Heart right ventricle (tissue), 16 donors: ENCODE measurements at regions not wholly inside any gene's neighbourhood (a gene's known extent, or its start where the extent isn't known, plus 50 kb on each side); places are given as distances from the start of the nearest gene placed in this dataset.

ENCODE experiments used
- ATAC-seq, 8 donors: fragments of 200-7000 bp; cut with Tn5 transposase; one replicate each; pipeline ENCODE4 v1.9.1; 2020; ENCODE audit warnings: mild to moderate bottlenecking in 8 of 8, moderate library complexity in 8 of 8, moderate number of reproducible peaks in 1 of 8
- DNase-seq, 2 donors: peaks; one replicate each; pipeline ENCODE4 v3.0.0-alpha.2; 2020
- H3K27ac ChIP-seq, 10 donors: fragments of 200-600 bp; sonication (generic) in 2 of 10; one replicate each; pipeline versions ENCODE4 v1.5.0 to v1.8.0; 2020 to 2022; ENCODE audit warnings: mild to moderate bottlenecking in 3 of 10
- H3K27me3 ChIP-seq, 7 donors: fragments of 200-600 bp; one replicate each; pipeline ENCODE4 v1.8.0; 2021 to 2022; ENCODE audit warnings: mild to moderate bottlenecking in 2 of 7
- H3K36me3 ChIP-seq, 9 donors: fragments of 200-600 bp; sonication (generic) in 1 of 9; one replicate each; pipeline versions ENCODE4 v1.5.0 to v1.8.0; 2020 to 2022; ENCODE audit warnings: mild to moderate bottlenecking in 2 of 9
- H3K4me1 ChIP-seq, 9 donors: fragments of 200-600 bp; sonication (generic) in 1 of 9; one replicate each; pipeline versions ENCODE4 v1.5.0 to v1.8.0; 2020 to 2022; ENCODE audit warnings: mild to moderate bottlenecking in 4 of 9
- H3K4me3 ChIP-seq, 10 donors: fragments of 200-600 bp; sonication (generic) in 2 of 10; one replicate each; pipeline versions ENCODE4 v1.5.0 to v1.8.0; 2020 to 2022; ENCODE audit warnings: mild to moderate bottlenecking in 7 of 10, moderate library complexity in 2 of 10
- H3K9me3 ChIP-seq, 11 donors: fragments of 200-600 bp in 10 of 11; sonication (generic) in 2 of 11; one replicate each; pipeline versions ENCODE4 v1.5.0 to v1.8.0; 2013 to 2022; ENCODE audit warnings: mild to moderate bottlenecking in 2 of 11, control low read depth in 1 of 11, moderate library complexity in 1 of 11
- CTCF ChIP-seq, 9 donors: fragments of 200-600 bp; sonication (generic) in 2 of 9; IDR thresholded peaks; one replicate each; pipeline versions ENCODE4 v1.5.0 to v1.8.0; 2021 to 2022; ENCODE audit warnings: antibody characterized with exemption in 9 of 9, mild to moderate bottlenecking in 5 of 9, moderate library complexity in 1 of 9
- WGBS, 2 donors: extraction: QIAGEN DNeasy Blood & Tissue Kit; methylation state at CpG; one replicate each; pipeline ENCODE4 v1.1.7; 2013; ENCODE audit warnings: inconsistent platforms in 1 of 2; 5-methylcytosine and 5-hydroxymethylcytosine counted together
- intact Hi-C, 10 donors: fragments of 100-400 bp; cut with DNase I; formaldehyde crosslinking; loops; one replicate each; pipeline versions ENCODE4 v1.11.1 to v1.14.2; 2022
- donor health status: Arrhythmogenic right ventricular cardiomyopathy.
- donor health status: ischemic (EF 13 %, LVEDD 7.1; RV severe dilation, severe dysfunction).
- donor health status: healthy with polysubstance abuse.
- donor health status: DM: no; HTN: yes; CAD: no.
- donor health status: DM: no; HTN: no; CAD: no.
- donor health status: ischemic (EF 25% LVEDD 6.9; RV normal size, moderate dysfunction).
- donor health status: ischemic (EF 25% LVEDD 5.7; RV mildly dilated, moderate dysfunction).
- donor health status: healthy.
- donor health status: DM: yes; HTN: yes; CAD: no.
- donor health status: Ischemic cardiomyopathy.
- donor health status: ischemic (EF 35%, LVEDD 5.7; RV mildly dilated, moderate dysfunction).
- donor health status: nonischemic (EF 11% LVEDD 7.7; RV severe dilation, severe dysfunction).
- donor health status: DM: yes; HTN: yes; CAD: no.
- donor health status: PGD.
- donor health status: ischemic (EF 29% LVEDD 5.4; RV normal size, mild dysfunction).
- donor health status: nonischemic (EF 23%, LVEDD 6.1; RV moderate dilation, normal function).

DNA sequence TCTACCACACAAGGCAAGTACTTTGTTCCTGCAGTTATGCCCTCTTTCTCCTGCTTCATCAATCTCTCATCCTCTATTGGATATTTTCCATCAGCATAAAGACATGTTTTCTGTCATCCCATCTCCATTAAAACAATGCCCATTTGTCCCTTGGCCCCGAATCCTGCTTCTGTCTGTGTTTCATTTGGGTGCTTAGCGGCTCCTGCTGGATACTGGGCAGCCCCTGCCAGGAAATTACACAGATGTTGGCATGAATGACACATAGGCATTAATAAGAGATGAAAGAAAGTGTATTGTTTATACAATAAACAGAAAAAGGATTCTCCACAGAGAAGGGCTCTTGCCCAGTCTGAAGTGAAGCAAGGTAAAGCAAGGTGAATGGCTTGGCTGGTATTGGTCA, 765.3 kb downstream of the REEP3 start:
- Histone ChIP-seq H3K9me3 (no peaks in the 10 kb centered on the region), H3K4me1 (no peaks in the 10 kb centered on the region), H3K36me3 (no peaks in the 10 kb centered on the region), H3K27me3 (no peaks in the 10 kb centered on the region), H3K27ac (no peak overlapping the region), H3K4me3 (no peak overlapping the region)
- ATAC-seq: no peak
- intact Hi-C loops: no loop called here
- TF ChIP-seq CTCF (IDR thresholded peaks at IDR 0.05): no peak
- 77 to 85% methylated on average over 2 of the region's 2 CpGs for WGBS, 2 donors
- no peak for DNase-seq

- no peaks in the 10 kb centered on the region for H3K27me3 ChIP-seq
- 71 to 77% methylated on average over 1 of the region's 1 CpG for WGBS, 2 donors
- ATAC-seq (no peak), DNase-seq (no peak)
- H3K36me3 ChIP-seq: no peaks in the 10 kb centered on the region
- no peak overlapping the region for H3K4me3 ChIP-seq
- peaks cover 0 to 2% (median 0%) of the 10 kb centered on the region in 11 donors for H3K9me3 ChIP-seq
- no peak for TF ChIP-seq CTCF (IDR thresholded peaks at IDR 0.05)
- intact Hi-C loops: no loop called here
- no peaks in the 10 kb centered on the region for H3K4me1 ChIP-seq
- no peak overlapping the region for H3K27ac ChIP-seq
Observed at GRCh38 chr10:64288404-64288803, 767.2 kb downstream of the REEP3 start.

DNA sequence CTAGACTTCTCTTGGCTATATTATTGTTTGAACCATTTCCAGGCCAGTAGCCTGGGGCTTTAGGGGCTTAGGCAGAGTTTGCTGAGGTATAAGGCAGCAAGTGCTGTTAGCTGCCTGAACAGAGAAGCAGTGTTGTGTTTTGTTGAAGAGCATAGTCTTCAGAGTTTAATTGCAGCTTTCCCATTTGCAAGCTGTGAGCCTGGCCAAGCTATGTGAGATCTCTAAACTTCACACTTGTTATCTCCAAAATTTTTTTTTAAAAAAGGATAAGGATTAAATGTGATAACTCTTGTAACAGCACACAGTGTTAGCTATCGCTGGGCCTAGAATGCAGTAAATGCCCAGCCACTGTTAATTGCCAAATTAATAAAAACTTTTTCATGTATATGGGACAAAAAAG, 782.4 kb downstream of the REEP3 start:
- intact Hi-C loops: no loop called here
- no peak for TF ChIP-seq CTCF (IDR thresholded peaks at IDR 0.05)
- ATAC-seq (no peak), DNase-seq (no peak)
- no peaks in the 10 kb centered on the region for H3K36me3 ChIP-seq
- no peaks in the 10 kb centered on the region for H3K4me1 ChIP-seq
- 72 to 76% methylated on average over 1 of the region's 1 CpG for WGBS, 2 donors
- H3K27ac ChIP-seq: no peak overlapping the region
- no peak overlapping the region for H3K4me3 ChIP-seq
- H3K9me3 ChIP-seq: peaks cover 0 to 2% (median 0%) of the 10 kb centered on the region in 11 donors
- H3K27me3 ChIP-seq: peaks cover 0 to 3% (median 0%) of the 10 kb centered on the region in 7 donors

DNA sequence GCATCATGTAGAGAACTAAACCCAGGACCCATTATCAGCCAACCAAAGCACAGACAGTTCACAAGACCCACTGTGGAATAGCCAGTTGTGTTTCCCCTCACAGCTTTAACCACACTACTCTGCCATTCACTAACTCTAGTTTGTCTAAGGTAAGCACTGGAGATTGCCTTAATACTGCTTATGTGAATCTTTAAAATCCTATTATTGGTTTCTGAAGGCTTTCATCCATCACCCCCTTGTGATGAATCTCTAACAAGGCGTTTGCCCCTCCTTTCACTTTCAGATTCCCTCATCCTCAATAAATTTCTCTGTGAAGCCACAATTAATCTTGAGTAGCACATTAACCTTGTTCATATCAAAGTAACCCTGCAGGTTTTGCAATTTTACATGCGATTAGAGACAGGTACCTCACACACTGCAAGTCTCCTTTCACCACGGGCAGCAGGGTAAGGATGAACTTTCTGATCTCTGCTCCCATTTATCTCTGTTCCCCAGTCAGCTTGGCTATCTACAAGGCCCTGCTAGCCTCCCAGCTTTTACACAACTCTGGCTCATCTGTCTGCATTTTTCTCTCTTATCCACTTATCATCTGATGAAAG, 785.6 kb downstream of the REEP3 start:
- no peaks in the 10 kb centered on the region for H3K9me3 ChIP-seq
- no peak overlapping the region for H3K4me3 ChIP-seq
- H3K4me1 ChIP-seq: no peaks in the 10 kb centered on the region
- intact Hi-C loops: no loop called here
- ATAC-seq (no peak), DNase-seq (no peak)
- no peak overlapping the region for H3K27ac ChIP-seq
- no peak for TF ChIP-seq CTCF (IDR thresholded peaks at IDR 0.05)
- peaks cover 0 to 3% (median 0%) of the 10 kb centered on the region in 7 donors for H3K27me3 ChIP-seq
- H3K36me3 ChIP-seq: no peaks in the 10 kb centered on the region
- 44 to 57% methylated on average over 3 of the region's 3 CpGs for WGBS, 2 donors
